GM19035 (cell line): ENCODE measurements at regions not wholly inside any gene's neighbourhood (a gene's known extent, or its start where the extent isn't known, plus 50 kb on each side); places are given as distances from the start of the nearest gene placed in this dataset.

Source experiments
- ATAC-seq: cut with Tn5 transposase; IDR thresholded peaks from one replicate; pipeline ENCODE4 v1.9.1; 2021; ENCODE audit not compliant: unreplicated experiment

DNA sequence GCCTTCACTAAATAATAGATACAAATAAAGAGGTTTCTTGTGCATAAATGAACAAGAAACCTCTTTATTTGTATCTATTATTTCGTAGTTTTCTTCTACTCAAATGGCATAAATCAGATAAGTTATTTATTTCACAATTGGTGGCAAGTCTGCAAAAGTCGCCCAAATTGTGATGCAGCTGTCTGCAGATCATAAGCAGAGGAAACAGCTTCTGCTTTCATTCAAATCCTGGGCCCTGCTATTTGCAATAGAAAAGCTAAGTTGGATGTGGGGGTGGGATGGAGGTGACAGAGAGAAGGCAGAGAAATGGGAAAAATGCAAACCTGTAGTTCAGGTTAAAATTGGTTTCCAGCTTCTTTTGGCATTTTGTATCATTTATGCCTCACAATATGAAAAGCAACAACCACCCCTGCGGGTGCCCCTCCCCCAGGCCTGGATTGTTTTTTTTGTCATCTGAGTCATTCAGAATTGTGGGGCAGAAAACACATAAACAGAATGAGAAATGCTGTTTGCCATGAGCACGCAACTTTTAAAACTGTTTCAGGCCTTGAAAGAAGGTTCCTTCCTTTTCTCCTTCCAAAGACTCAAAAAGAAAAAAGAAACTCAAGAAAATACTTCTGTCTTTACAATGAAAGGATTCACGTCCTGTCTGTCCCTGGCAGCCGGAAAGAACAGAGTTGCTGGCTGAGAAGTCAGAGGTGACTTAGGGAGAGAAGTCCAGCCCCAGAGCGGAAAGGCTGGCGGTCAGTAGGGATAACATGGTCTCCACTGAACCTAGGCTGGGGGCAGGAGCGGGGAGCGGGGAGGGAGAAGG, 132.9 kb downstream of the BAMBI start:
- no peak for ATAC-seq

DNA sequence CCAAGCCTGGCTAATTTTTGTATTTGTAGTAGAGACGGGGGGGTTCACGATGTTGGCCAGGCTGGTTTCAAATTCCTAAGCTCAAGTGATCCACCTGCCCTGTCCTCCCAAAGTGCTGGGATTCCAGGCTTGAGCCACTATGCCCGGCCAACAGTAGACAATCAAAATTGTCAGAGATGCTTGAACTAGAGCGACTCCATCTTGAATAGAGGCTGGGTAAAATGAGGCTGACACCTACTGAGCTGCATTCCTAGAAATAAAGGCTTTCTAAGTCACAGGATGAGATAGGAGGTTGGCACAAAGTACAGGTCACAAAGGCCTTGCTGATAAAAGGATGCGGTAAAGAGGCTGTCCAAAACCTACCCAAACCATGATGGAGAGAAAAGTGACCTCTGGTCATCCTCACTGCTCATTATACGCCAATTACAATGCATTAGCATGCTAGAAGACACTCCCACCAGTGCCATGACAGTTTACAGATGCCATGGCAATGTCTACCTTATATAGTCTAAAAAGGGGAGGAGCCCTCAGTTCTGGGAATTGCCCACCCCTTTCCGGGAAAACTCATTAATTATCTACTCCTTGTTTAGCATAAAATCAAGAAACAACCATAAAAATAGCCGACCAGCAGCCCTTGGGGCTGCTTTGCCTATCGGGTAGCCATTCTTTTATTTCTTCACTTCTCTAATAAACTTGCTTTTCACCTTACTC, 134.5 kb downstream of the BAMBI start:
- no peak for ATAC-seq

DNA sequence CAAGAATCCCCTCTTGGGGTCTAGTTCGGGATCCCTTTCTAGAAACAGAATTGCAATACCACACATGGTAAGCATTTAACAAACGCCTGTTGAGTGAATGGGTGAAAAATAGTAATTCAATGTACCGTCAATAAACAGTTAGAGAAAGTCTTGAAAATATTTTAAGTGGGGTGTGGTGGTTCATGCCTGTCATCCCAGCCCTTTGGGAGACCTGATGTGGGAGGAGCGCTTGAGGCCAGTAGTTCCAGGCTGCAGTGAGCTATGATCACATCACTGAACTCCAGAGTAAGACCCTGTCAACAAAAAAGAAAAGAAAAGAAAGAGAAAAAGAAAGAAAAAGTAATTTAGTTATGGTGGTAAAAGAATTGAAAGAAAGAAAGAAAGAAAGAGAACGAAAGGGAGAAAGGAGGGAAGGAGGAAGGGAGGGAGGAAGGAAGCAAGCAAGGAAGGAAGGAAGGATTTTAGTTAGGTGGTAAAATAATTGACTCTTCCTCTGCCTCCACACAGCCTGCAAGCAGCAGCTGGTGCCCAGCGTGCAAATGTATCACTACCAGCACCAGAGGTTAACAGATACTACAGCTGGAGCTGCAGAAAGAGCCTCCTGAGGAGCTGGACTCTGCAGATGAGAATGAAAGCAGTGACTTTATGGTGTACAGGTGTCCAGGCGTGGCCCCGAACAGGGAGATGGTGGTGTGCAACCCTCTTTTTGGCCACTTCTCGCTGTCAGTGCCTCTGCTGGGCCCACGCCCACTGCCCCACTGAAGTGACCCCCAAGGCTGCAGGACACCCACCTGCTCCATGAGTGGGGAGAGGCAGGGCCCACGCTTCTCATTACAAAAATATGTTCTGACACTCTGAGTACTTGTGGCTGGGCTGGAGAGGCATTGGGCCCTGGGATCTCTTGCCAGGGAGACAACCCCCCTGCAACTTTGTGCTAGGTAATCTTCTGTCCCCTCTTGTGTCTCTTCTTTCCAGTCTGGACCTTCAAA, 135.4 kb downstream of the BAMBI start:
- ATAC-seq, result no peak

DNA sequence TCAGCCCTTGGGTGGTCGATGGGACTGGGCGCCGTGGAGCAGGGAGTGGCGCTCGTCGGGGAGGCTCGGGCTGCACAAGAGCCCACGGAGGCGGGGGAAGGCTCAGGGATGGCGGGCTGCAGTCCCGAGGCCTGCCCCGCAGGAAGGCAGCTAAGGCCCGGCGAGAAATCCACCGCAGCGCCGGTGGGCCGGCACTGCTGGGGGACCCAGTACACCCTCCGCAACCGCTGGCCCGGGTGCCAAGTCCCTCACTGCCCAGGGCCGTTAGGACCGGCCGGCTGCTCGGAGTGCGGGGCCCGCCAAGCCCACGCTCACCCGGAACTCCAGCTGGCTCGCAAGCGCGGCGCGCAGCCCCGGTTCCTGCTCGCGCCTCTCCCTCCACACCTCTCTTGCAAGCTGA, 138.4 kb downstream of the BAMBI start:
- no peak for ATAC-seq

DNA sequence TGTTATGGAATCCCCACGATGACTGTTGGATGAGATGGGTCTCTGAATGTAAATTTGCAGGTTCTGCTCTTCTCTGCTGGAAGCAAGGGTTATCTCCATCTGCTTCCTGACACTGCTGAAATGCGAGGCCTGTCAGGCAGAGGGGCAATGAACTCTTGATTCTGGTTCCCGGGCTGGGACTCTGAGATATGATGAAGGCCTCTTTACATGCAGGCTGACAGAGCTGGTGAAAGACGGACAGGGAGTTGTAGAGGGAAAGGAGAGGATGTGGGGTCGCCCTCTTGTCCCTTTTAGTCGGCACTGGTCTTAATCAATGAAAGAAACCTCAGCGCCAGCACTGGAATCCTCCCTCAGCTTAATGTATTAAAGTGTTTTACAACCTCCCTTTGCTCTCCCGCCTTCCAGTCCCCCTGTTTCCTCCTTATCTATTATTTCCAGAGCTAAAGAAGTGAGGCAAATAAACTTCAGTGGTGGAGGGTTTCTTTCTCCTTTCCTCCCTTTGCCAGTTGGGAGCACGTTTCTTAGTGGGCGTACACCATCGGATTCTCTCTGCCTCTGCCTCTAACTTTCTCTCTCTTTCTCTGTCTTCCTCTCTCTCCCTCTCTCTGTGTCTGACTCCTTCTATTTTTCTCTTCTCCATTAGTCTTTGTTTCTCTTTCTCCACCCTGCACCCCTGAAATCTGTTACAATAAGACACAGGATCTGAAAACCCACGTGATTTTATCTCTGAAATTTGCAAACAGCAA, 145.6 kb downstream of the BAMBI start:
- ATAC-seq, result no peak

DNA sequence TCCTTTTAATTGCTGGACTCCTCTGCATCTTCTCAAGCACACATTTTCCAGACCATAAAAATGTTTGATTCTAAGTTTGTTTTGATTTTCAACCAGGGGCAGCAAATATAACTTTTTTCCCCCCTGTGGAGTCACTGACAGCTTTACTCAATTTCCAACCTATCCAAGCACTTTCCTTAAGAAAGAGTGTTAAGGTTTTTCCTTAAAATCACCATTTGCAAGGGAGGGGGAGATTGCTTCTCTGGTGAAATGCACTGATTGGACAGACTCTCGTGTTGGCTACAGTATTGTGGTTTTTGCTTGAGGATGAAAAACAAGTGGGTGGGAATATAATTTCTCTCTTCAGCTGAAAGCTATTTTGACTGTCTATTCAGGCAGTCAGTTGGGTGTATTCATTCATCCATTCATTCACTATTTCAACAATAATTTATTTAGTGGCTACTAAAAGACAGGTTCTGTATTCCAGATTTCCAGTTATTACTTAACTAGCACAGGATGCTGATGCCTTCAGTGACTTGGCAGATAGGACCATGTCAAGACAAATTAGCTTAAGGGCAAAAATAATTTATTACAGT, 146.3 kb downstream of the BAMBI start:
- no peak for ATAC-seq

DNA sequence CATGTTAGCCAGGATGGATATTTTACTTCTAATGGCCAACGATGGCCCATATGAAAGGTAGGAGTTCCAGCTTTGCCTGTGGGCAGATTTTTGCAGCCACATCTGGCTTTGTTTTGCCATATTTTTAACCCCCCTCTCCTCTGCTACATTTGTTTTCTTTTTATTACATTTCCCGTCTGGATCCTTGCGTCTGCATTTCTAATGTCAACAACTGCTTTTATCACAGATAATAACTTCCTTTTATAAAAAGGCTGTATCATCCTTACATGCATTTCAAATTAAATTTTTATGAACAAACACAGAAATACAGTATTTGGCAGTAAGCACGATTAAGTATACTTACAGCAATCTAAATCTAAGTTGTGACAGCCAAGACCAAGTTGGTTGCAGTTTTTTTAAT, 156.0 kb downstream of the BAMBI start:
- ATAC-seq, result no peak

DNA sequence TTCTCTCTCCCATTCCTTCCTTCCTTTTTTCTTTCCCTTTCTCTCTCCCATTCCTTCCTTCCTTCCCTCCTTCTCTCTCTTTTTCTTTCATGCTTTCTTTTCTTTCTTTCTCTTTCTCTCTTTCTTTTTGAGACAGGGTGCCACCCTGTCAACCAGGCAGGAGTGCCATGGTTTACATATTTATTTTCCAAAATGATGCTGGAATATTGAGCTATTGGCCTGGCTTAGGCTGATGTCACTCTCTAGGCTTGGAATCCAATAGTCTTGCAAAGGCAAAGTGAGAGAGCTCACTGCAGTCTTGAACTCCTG, 159.1 kb downstream of the BAMBI start:
- no peak for ATAC-seq

DNA sequence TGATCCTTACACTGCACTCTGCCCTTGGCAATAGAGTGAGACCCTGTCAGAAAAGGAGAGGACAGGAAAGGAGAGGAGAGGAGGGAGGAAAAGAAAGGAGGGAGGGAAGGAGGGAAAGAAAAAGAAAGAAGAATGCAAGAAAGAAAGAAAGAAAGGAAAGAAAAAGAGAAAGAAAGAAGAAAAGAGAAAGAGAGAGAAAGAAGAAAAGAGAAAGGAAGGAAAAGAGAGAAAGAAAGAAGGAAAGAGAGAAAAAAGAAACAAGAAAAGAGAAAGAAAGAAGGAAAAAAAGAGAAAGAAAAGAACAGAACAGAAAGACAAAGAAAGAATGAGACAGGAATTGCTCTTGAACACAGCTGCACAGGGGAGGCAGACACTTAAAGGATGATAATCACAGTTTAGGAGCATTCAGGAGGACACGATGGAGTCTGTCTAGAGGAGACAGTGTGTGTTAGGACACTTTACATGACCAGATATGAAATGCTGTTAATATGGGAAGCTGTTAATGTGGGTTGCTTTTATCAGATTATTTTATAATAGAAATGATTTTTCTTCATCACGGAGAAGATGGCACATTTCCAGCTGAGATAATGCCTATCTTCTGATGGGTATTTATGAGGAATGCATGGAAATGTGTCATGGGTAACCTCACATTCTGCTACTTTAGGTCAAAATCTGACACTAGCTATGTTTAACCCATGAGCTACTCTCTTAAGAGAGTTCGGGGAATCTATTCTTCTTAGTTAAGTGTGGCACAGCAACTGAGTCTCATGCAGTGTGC, 160.5 kb downstream of the BAMBI start:
- no peak for ATAC-seq

DNA sequence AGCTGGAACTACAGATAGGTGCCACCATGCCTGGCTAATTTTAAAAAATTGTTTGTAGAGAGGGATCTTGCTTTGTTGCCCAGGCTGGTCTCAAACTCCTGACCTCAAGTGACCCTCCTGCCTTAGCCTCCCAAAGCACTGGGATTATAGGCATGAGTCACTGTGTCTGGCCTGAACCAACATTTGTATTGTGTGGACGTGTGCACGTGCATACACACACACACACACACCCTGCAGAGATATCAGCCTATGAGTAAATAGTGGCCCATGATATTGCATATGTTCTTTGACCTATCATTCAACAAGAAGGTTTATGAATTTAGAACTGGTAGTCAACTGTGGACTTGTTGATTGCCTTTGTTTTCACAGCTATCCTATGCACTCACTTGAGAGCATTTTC, 161.6 kb downstream of the BAMBI start:
- ATAC-seq, result no peak

DNA sequence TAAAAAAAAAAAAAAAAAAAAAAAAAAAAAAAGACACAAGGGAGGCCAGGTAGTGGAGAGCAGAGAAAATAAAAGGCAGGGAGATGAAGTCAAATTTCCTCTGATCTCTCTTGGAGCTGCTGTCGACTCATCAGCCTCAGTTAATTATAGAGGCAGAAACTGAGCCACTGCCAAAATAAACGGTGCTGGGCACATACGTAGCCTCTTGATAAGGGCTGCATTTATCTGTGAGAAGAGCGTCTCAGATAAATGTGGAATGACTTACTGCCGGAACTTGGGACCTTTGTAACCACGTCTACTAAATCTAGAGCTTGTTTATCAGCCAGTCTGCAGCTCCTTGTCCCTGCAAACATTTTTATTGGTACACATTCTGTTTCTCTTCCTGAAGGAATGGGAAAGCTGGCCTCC, 162.3 kb downstream of the BAMBI start:
- no peak for ATAC-seq

DNA sequence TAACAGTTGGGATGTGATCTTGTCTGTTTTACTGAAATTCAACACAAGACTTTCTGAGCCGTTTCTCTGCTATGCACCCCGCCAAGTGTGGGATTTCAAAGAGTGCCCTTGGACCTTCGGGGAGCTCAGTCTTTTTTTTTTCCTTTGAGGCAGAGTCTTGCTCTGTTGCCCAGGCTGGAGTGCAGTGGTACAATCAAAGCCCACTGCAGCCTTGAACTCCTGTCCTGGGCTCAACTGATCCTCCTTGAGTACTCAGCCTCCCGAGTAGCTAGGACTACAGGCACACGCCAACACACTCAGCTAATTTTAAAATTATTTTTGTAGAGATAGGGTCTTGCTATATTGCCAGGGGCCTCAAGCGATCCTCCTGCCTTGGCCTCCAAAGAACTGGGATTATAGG, 162.9 kb downstream of the BAMBI start:
- ATAC-seq, result no peak

DNA sequence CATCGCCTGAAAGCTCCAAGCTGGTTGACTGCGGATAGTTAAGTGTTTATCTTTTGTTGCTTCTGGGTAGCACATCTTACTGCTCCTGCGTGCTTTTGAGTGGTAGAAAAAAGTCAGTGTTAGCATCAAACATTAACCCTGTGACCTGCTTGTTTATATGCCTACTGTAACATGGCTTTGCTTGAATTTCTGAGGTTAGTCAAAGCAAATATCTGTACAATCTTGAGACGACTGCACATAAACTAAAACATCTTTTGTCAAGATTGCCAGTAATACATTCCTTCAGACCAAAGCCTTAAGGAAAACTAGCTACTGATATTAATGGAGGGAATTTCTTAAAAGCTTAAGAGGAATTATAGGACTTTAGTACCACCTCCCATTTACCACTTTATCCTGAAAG, 163.7 kb downstream of the BAMBI start:
- ATAC-seq, result no peak

DNA sequence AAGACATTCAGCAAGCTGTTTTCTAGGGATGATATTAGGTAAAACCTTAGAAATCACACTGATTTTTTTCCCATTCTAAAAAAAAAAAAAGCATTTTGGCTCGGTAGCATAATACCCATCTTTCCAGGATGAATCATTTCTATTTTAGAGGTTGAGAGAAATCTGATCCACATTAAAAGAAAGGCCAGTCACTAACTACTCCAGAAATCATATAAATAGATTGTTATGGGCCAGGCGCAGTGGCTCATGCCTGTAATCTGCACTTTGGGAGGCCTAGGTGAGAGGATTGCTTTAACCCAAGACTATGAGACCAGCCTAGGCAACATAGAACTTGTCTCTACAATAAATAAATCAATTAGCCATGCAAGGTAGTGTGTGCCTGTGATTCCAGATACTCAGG, 164.3 kb downstream of the BAMBI start:
- no peak for ATAC-seq

DNA sequence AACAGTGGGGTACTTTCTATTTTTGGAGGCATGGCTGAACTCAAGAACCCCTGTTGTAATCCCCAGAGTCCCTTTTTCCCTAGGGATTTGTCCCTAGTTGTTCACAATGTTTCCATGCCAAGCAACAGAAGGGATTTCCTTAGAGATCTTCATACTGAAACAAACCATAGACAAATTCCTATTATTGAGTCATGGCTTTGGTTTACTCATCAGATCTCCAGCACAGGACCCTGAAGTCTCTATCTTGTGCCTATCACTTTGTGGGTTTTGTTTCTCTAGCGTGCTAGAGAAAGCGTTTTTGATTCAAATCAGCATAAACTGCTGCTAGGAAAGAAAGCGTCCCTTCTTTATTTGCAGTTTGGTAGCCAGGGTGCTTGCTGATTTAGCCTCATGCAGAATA, 165.0 kb downstream of the BAMBI start:
- no peak for ATAC-seq

DNA sequence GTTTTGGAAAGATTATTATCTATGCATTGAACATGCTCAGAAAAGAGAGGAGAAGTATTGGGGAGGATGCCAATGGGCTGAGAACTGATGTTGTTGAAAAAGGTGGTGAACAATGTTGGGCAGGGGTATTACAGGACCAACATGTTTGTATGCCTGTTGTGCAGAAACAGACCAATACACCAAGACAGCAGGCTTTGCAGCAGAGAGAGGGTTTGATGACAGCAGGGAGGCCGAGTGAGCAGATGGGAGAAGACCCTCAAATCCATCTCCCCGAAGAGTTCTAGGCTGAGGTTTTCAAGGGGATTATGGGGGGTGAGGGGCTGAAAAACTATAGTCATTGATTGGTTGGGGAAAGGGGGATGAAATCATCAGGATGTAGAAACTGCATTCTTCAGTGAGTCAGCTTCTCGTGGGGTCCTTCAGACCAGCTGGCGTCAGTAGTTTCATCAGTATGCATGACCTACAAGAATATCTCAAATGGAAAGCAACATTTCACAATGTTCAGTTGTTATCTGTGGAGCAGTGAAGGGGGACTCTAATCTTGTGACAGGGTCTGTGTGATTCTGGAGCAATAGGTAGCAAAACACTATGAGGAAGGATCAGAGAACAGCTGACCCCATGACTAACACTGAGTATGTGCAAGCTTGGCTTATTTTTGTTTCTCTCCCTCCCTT, 167.8 kb downstream of the BAMBI start:
- ATAC-seq, result no peak

DNA sequence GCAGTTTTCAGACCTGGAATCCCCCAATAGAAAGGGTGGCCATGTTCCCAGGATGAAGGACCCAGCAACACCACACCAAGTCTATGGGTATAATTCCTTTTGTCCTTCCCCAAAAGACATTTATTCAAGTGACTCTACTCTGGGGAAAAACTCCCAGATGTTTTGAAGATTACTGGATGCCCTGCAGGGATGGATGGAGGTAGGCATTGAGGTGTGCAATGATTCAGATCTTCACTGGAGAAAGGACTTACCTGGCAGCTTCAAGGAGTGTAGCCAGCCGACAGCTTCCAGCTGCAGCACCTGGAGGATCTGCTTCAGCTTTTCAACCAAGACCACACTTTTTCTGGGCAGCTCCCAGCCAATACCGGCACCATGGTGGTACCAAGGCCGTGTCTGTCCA, 172.0 kb downstream of the BAMBI start:
- ATAC-seq, result no peak

DNA sequence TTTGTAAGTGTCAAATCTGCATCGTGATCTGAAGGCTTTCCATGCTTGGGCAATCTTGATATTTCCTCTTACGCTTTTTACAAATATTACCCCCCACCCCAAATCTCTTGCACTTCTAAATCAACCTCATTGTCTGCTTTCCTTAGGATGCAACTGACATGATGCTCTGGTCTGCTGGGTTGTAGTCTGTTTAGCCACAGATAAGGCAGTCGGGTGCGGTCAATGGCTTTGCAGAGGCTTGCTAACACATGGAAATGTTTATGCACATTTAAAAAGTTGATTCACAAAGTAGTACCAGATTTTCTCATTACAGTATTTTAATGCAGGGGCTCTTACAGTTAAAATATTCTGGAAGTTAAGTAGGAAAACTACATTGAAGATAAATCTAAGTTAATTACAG, 172.5 kb downstream of the BAMBI start:
- ATAC-seq, result no peak

DNA sequence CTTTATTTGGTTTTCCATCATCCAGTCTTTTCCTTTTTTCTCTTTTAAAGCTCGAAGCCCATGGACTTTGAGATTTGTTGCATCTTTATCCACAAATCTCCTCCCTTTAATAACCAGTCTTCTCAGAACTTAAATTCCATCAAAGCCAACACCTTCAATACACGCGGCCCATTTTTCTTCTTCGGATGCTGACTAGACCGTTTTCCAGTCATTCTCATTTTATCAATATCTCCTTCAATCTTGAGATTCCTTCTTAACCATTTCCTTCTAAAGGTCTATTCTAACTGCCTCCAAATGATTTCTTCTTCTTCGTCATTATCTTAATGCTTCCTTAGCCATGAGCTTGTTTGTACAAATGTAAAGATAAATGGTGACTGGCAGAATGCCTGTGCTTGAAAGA, 173.5 kb downstream of the BAMBI start:
- ATAC-seq, result no peak
